ENCODE measurements at regions not wholly inside any gene's neighbourhood (a gene's known extent, or its start where the extent isn't known, plus 50 kb on each side); places are given as distances from the start of the nearest gene placed in this dataset.

GRCh38 chr9:79390077-79390698 lies 181.6 kb upstream of the TLE4 start:
- TF ChIP-seq EP300 (IDR thresholded peaks at IDR 0.05; ENCODE audit: low read depth) (no peak), POLR2AphosphoS5 (IDR thresholded peaks at IDR 0.05) (no peak), CTCF (IDR thresholded peaks at IDR 0.05) (no peak), POLR2A (IDR thresholded peaks at IDR 0.05) (no peak)
- no peak for DNase-seq
- Histone ChIP-seq H3K4me1 (no peaks in the 10 kb centered on the region), H3K4me3 (no peak overlapping the region), H3K36me3 (no peaks in the 10 kb centered on the region), H3K27ac (no peak overlapping the region), H3K9me3 (no peaks in the 10 kb centered on the region), H3K27me3 (no peaks in the 10 kb centered on the region)
- intact Hi-C loops (cut with DNase I; ENCODE audit: low total_unique reads) (no loop called here), in situ Hi-C loops (cut with MboI; ENCODE audit: low pct_ligation_motif_present in 1 of 4, low pct_unique_long_range_greater_than_20kb in 1 of 4, low sequenced_read_pairs in 3 of 4) (no loop called here)
- WGBS, 2 donors (ENCODE audit: low coverage in 1 of 2), result 85 to 87% methylated on average over 4 to 5 of the region's 5 CpGs

- 84 to 89% methylated on average over 18 to 28 of the region's 28 CpGs for WGBS, 2 donors (ENCODE audit: low coverage in 1 of 2)
- in situ Hi-C loops (cut with MboI; ENCODE audit: low pct_ligation_motif_present in 1 of 4, low pct_unique_long_range_greater_than_20kb in 1 of 4, low sequenced_read_pairs in 3 of 4) (no loop called here), intact Hi-C loops (cut with DNase I; ENCODE audit: low total_unique reads) (no loop called here)
- TF ChIP-seq CTCF (IDR thresholded peaks at IDR 0.05) (no peak), POLR2A (IDR thresholded peaks at IDR 0.05) (no peak), EP300 (IDR thresholded peaks at IDR 0.05; ENCODE audit: low read depth) (no peak), POLR2AphosphoS5 (IDR thresholded peaks at IDR 0.05) (no peak)
- Histone ChIP-seq H3K4me1 (no peaks in the 10 kb centered on the region), H3K9me3 (no peaks in the 10 kb centered on the region), H3K27ac (no peak overlapping the region), H3K4me3 (no peak overlapping the region), H3K27me3 (no peaks in the 10 kb centered on the region), H3K36me3 (no peaks in the 10 kb centered on the region)
- DNase-seq, result no peak
Measured at GRCh38 chr9:79390781-79391770, 180.7 kb upstream of the TLE4 start.

GRCh38 chr9:79395228-79395627 lies 176.5 kb upstream of the TLE4 start:
- WGBS, 2 donors (ENCODE audit: low coverage in 1 of 2), result 44 to 62% methylated on average over 4 of the region's 4 CpGs
- H3K27me3 ChIP-seq, result no peaks in the 10 kb centered on the region
- no peaks in the 10 kb centered on the region for H3K4me1 ChIP-seq
- no peak overlapping the region for H3K27ac ChIP-seq
- no peak overlapping the region for H3K4me3 ChIP-seq
- no peaks in the 10 kb centered on the region for H3K9me3 ChIP-seq
- DNase-seq, result no peak
- no peaks in the 10 kb centered on the region for H3K36me3 ChIP-seq
- no peak for TF ChIP-seq EP300 (IDR thresholded peaks at IDR 0.05; ENCODE audit: low read depth)
- TF ChIP-seq CTCF (IDR thresholded peaks at IDR 0.05), result no peak
- TF ChIP-seq POLR2AphosphoS5 (IDR thresholded peaks at IDR 0.05), result no peak
- TF ChIP-seq POLR2A (IDR thresholded peaks at IDR 0.05), result no peak
- in situ Hi-C loops (cut with MboI; ENCODE audit: low pct_ligation_motif_present in 1 of 4, low pct_unique_long_range_greater_than_20kb in 1 of 4, low sequenced_read_pairs in 3 of 4), result no loop called here
- intact Hi-C loops (cut with DNase I; ENCODE audit: low total_unique reads), result no loop called here

- intact Hi-C loops (cut with DNase I; ENCODE audit: low total_unique reads) (no loop called here), in situ Hi-C loops (cut with MboI; ENCODE audit: low pct_ligation_motif_present in 1 of 4, low pct_unique_long_range_greater_than_20kb in 1 of 4, low sequenced_read_pairs in 3 of 4) (no loop called here)
- H3K36me3 ChIP-seq, result no peaks in the 10 kb centered on the region
- TF ChIP-seq CTCF (IDR thresholded peaks at IDR 0.05) (no peak), POLR2A (IDR thresholded peaks at IDR 0.05) (no peak), POLR2AphosphoS5 (IDR thresholded peaks at IDR 0.05) (no peak), EP300 (IDR thresholded peaks at IDR 0.05; ENCODE audit: low read depth) (no peak)
- no peaks in the 10 kb centered on the region for H3K27me3 ChIP-seq
- no peak for DNase-seq
- H3K27ac ChIP-seq, result no peak overlapping the region
- H3K9me3 ChIP-seq, result no peaks in the 10 kb centered on the region
- no peak overlapping the region for H3K4me3 ChIP-seq
- H3K4me1 ChIP-seq, result no peaks in the 10 kb centered on the region
- 80% methylated on average over 7 of the region's 7 CpGs for WGBS, 2 donors (ENCODE audit: low coverage in 1 of 2)
Measured at GRCh38 chr9:79395755-79396154, 176.0 kb upstream of the TLE4 start.

Measured in transverse colon (tissue), 4 donors.